GM18870 (cell line): ENCODE measurements at regions not wholly inside any gene's neighbourhood (a gene's known extent, or its start where the extent isn't known, plus 50 kb on each side); places are given as distances from the start of the nearest gene placed in this dataset.
"Not testable (repeated sequence)": the region's sequence is repeated elsewhere in the genome, so short reads cannot be mapped to it uniquely, and the experiment has no call there.

ENCODE experiments used
- ATAC-seq: cut with Tn5 transposase; IDR thresholded peaks from one replicate; pipeline ENCODE4 v1.9.1; 2021; ENCODE audit warnings: moderate library complexity; ENCODE audit not compliant: unreplicated experiment

GRCh38 chr5:1731855-1732237, 67.8 kb downstream of the MRPL36 start:
- not testable (repeated sequence) for ATAC-seq

- ATAC-seq, result no peak
Observed at GRCh38 chr5:1731091-1731639, 68.5 kb downstream of the MRPL36 start.

- no peak for ATAC-seq
Observed at GRCh38 chr5:1730487-1730847, 69.2 kb downstream of the MRPL36 start.

GRCh38 chr5:1729641-1730486, 69.8 kb downstream of the MRPL36 start:
- ATAC-seq, result no peak

GRCh38 chr5:1728846-1729245, 70.8 kb downstream of the MRPL36 start:
- ATAC-seq, result no peak

GRCh38 chr5:1727571-1727970, 72.1 kb downstream of the MRPL36 start:
- ATAC-seq, result no peak

- no peak for ATAC-seq
Observed at GRCh38 chr5:1726956-1727355, 72.7 kb downstream of the MRPL36 start.

- ATAC-seq, result no peak
Observed at GRCh38 chr5:1726469-1726865, 73.2 kb downstream of the MRPL36 start.

GRCh38 chr5:1725641-1726468, 73.8 kb downstream of the MRPL36 start:
- ATAC-seq, result no peak

GRCh38 chr5:1724822-1725602, 74.6 kb downstream of the MRPL36 start:
- ATAC-seq, result no peak

- no peak for ATAC-seq
Observed at GRCh38 chr5:1723957-1724821, 75.4 kb downstream of the MRPL36 start.

- ATAC-seq, result no peak
Observed at GRCh38 chr5:1723476-1723875, 76.2 kb downstream of the MRPL36 start.

- no peak for ATAC-seq
Observed at GRCh38 chr5:1722877-1723276, 76.8 kb downstream of the MRPL36 start.

GRCh38 chr5:1720396-1721110, 79.1 kb downstream of the MRPL36 start:
- no peak for ATAC-seq

GRCh38 chr5:1719860-1720259, 79.8 kb downstream of the MRPL36 start:
- ATAC-seq, result no peak

- ATAC-seq, result no peak
Observed at GRCh38 chr5:1718669-1719068, 81.0 kb downstream of the MRPL36 start.

GRCh38 chr5:1710091-1710490, 89.5 kb downstream of the MRPL36 start:
- ATAC-seq, result not testable (repeated sequence)

- no peak for ATAC-seq
Observed at GRCh38 chr5:1709171-1709803, 90.3 kb downstream of the MRPL36 start.

- ATAC-seq, result no peak
Observed at GRCh38 chr5:1708592-1709141, 91.0 kb downstream of the MRPL36 start.
